GM19455 (cell line): ENCODE measurements at regions not wholly inside any gene's neighbourhood (a gene's known extent, or its start where the extent isn't known, plus 50 kb on each side); places are given as distances from the start of the nearest gene placed in this dataset.

ENCODE experiments used
- ATAC-seq: cut with Tn5 transposase; IDR thresholded peaks from one replicate; pipeline ENCODE4 v1.9.1; 2021; ENCODE audit not compliant: unreplicated experiment

DNA sequence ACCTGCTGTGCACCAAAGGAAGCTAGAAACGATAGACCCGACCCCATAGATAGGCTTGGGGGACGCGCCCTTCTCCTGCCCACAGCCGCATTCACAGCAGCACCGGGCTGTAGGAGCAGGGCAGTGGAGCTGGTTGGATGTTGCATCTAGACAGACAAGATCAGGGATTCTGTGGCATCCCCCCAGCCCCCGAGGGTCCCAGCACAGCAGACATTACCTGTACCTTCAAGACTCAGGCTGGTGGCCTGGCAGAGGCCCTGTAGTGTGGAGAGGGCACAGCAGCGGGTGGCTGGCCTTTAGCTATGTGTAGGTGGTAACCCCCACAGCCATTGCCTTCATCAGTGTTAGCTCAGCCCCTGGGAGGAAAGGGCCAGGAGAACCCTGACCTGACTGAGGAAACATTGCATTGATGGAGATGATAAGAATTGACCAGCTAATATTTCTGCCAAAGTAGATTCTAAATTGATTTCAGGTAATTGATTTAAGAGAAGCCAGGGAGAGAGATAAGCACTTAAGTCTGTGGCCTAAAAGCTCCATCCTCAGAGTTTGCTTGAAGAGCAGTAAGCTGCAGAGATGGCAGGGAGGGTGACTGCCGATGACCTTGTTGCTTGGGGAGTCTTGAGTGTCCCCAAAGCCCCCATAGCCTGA lies 269.4 kb downstream of the TLE3 start:
- ATAC-seq, result no peak

DNA sequence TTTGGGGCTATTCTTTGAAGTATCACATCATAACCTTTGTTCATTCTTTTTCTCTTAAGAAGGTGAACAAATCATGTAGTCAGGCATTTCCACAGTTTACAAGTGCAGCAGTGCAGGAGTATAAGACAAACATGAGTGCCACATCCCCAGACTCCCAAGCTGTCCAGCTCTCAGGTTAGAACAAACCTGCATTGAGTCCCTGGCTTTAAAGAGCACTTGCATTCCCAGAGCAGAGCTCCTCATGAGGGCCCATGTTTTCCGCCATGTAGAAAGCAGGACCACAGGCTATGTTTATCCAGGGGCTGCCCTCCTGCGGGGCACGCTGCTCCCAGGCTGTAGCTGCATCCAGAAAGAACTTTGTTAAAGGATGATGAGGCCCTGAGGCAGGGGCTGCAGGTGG lies 267.7 kb downstream of the TLE3 start:
- ATAC-seq, result no peak

DNA sequence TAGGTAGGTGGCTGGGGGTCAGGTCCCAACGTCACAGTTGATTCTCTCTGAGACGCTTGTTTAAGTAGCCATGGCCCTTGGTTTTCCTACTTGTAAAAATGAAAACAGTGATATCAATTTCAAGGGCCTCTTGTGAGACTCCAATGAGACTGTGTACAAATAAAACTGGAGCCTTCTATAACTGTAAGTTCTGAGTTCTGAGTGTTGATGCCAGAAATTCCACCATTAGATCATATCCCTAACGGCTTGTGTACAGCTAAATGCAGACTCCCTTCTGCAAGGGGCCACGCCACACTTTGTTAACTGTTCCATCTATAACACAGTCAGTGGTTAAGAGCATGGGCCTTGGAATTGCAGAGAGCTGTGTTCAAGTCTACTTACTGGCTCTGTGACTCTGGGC lies 267.3 kb downstream of the TLE3 start:
- ATAC-seq, result no peak

- ATAC-seq, result no peak
Observed at GRCh38 chr15:69830876-69831275, 266.8 kb downstream of the TLE3 start.

GRCh38 chr15:69834267-69834666 lies 263.4 kb downstream of the TLE3 start:
- no peak for ATAC-seq

DNA sequence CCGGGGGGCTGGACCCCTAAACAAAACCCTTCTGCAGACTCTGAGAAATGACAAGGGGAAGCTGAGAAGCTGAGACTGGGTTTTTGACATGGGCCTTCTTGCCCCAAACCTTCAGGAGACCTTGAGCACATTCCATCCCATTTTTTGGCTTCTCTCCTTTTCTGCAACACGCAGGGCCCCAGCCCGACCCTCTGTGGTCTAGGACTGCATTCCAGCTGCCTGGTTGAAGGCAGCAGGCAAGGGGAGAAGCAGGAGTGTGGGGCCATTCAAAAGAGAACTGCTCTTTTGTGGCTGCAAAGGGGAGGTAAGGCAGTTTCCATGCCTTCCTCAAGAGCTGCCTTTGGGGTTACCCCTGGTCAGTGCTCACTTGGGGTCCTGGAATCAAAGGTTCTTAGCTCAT lies 263.0 kb downstream of the TLE3 start:
- ATAC-seq, result no peak

DNA sequence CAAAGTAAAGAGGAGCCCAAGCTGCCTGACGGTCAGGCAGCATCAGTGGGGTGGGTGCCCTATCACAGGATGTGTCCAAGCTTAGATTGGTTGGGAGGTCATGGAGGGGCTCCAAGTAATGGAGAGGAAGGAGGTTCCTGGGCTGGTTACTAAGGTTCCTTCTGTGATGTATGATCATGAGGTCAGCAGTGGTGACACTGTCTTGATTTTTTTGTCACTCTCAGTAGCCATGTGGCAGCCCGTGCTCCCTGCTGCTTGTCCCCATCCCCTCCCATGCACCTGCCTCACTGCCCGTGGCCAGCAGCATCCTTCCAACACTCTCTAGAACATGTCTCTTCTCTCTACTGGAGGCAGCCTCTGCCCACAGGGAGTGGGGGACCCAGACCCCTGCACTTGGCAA lies 261.7 kb downstream of the TLE3 start:
- no peak for ATAC-seq

DNA sequence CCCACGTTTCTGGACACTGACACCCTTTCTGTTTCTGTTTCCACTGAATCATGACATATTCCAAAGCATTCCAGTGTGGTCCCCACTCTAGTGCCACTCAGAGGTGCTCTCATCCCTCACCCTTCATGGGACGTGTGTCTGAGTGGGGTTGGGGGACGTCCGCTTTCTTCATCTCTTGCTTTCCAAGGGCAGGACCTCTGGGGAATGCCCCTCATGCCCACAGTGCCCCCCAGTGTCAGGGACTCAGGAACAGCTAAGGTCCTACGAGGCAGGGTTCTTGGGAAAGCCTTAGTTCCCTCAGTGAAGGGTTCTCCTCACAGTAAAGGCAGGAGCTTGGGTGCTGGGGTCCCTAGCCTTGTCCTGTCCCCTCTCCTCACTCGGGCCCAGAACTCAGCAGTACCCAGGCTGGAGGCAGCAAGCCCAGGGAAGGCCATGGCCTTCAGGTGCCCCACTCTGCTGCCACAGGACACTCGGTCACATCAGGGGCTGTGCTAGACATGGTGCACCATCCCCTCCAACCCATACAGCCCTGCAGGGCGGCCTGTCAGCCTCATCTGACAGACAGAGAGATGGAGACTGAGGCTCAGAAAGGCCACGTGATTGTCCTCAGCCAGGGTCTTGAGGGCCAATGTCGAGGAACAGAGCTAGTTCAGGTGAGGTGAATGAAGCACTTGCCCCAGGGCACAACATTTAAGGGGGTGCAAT lies 261.0 kb downstream of the TLE3 start:
- no peak for ATAC-seq

- ATAC-seq, result no peak
Observed at GRCh38 chr15:69838338-69838737, 259.4 kb downstream of the TLE3 start.

- no peak for ATAC-seq
Observed at GRCh38 chr15:69838994-69839393, 258.7 kb downstream of the TLE3 start.

DNA sequence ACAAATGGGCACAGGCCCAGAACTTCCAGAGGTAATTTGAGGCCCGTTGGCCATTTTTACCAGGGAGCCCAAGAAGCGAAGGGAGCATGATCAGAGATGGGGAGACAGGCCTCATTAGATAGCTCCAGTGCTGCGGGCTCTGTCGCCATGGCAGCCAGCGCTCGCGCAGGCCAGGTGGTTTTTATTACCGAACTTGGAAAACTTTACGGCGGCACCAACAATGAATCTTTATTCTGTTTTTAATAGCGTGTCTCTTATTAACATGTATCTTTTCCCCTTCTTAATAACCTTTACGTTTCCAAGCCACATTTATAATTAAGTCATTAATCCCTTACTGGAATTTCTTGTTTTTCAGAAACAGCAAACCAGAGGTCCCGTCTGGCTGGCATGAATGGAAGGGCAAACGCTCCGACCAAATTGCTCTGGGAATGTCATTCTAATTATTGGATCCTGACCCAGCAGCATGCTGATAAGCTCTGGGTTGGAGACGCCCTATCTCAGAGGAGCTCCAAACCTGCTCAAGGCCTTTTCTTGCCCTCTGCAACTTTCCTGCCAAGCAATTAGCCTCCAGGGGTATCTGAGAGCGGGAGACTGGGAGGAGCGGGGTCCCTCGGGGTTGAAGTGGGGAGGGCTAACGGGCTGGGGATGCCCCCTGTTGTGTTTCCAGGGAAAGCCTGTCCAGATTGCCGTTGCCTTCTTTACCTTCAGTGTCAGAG lies 256.4 kb downstream of the TLE3 start:
- ATAC-seq, result no peak

DNA sequence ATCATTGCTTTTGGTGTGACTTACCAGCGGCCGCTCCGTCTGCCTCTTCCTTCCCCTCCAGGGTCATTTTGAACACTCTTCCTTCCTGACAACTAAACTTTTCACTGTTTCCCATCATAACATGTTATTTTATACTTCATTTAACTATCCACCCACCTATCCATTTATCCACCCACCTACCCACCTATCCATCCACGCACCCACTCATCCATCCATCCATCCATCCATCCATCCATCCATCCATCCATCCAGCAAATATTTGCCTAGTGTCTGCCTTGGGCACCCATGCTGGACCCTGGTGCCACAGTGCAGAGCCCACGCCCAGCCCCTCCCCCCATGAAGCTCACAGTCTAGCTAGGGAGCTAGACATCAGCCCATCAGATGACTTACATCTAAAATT lies 254.9 kb downstream of the TLE3 start:
- no peak for ATAC-seq

GRCh38 chr15:69843276-69843899 lies 254.3 kb downstream of the TLE3 start:
- no peak for ATAC-seq

DNA sequence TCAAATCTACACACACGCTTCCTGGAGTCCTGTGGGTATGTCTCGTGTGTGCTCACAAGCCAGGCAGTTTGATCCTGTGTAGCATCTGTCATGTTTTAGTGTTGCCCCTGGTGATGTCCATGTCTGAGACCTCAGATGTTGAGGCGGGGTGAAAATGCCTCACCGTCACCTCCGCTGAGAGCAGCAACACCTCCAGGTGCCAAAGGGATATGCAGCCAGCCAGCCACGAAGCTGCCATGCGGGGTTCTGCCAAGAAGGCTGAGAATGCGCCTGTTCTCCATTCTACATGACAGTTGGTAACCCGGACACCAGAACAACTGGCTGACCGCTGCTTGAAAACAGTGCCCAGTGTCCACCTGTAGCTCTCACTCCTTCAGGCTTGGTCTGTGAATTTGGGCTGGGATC lies 253.8 kb downstream of the TLE3 start:
- no peak for ATAC-seq

DNA sequence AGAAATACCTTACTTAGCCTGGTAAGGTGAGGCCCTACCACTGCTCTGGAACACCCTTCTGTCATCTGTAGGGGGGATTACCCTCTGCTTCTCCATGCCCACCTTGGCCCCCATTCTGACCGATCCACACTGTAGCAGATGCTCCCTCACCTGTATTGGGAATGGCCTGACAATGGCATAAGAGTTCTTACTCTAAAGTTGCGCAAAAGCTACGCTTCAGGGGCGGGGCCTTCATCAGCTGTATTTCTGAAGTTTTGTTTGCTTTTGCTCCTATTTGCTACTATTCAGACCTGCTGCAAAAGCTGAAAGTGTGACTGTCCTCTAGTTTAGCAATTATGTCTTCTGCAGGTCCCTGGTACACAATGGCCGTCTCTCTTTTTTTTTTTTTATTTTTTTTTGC lies 252.6 kb downstream of the TLE3 start:
- no peak for ATAC-seq

- ATAC-seq, result no peak
Observed at GRCh38 chr15:69847625-69848024, 250.1 kb downstream of the TLE3 start.

- no peak for ATAC-seq
Observed at GRCh38 chr15:69848096-69848495, 249.6 kb downstream of the TLE3 start.

- ATAC-seq, result no peak
Observed at GRCh38 chr15:69848551-69849231, 249.0 kb downstream of the TLE3 start.

DNA sequence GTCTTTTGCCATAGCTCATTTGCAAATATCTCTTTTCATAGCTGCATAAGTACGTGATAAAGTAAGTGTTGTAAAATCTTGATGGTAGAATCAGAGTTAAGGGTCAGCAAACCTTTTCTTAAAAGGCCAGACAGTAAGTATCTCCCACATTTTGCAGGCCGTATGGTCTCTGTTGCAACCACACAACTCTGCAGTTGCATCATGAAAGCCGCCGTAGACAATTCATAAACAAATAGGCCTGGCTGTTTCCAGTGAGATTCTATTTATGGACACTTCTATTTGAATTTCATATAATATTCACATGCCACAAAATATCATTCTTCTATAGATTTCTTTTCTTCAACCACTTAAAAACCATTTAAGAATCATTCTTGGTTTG lies 248.5 kb downstream of the TLE3 start:
- ATAC-seq, result no peak

GRCh38 chr15:69852482-69852881 lies 245.2 kb downstream of the TLE3 start:
- no peak for ATAC-seq

DNA sequence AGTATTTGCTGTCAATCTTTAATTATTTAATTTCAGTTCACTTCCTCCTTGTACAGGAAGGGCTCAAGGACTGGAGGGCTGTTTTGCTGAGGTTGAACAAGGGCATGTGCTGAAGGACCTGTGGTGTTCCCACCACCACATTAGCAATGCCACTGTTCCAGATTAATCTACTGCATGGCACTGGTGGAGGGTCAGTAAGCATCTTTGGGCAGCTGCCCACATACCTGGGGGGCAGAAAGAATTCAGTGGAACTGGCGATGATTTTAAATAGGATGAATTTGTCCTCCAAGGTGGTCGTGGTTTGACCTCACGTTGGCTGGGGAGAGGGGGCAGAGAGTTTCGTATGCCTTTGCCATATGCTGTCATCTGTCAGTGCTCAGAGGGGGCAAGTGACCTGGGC lies 244.8 kb downstream of the TLE3 start:
- no peak for ATAC-seq
